Neutrophil (primary cell): ENCODE measurements at regions not wholly inside any gene's neighbourhood (a gene's known extent, or its start where the extent isn't known, plus 50 kb on each side); places are given as distances from the start of the nearest gene placed in this dataset.

ENCODE experiments used
- H3K27ac ChIP-seq: fragments of 200-600 bp; sonication (generic); 2 replicates; pipeline ENCODE4 v1.5.1; 2016; ENCODE audit warnings: mild to moderate bottlenecking, moderate library complexity
- H3K27me3 ChIP-seq: fragments of 200-600 bp; sonication (generic); 2 replicates; pipeline ENCODE4 v1.6.0; 2016; ENCODE audit warnings: mild to moderate bottlenecking
- H3K36me3 ChIP-seq: fragments of 200-600 bp; sonication (generic); 2 replicates; pipeline ENCODE4 v1.5.1; 2017
- H3K4me1 ChIP-seq, 2 experiments: fragments of 200-600 bp in 1 of 2; sonication (generic) in 1 of 2; 1 replicate in 1 of 2; 2 replicates in 1 of 2; pipeline versions ENCODE4 v1.5.1 to v1.6.1; 2013 to 2016; ENCODE audit warnings: low read depth in 1 of 2, low read length in 1 of 2, mild to moderate bottlenecking in 1 of 2, moderate library complexity in 1 of 2; ENCODE audit not compliant: control insufficient read depth in 1 of 2, insufficient read depth in 1 of 2
- H3K4me3 ChIP-seq, 2 experiments: fragments of 200-600 bp in 1 of 2; sonication (generic) in 1 of 2; 1 replicate in 1 of 2; 2 replicates in 1 of 2; pipeline ENCODE4 v1.5.1; 2013 to 2016; ENCODE audit warnings: low read depth in 1 of 2, low read length in 1 of 2, mild to moderate bottlenecking in 1 of 2, moderate library complexity in 1 of 2
- H3K9me3 ChIP-seq: fragments of 200-600 bp; sonication (generic); 2 replicates; pipeline ENCODE4 v1.5.1; 2016
- CTCF ChIP-seq: fragments of 200-600 bp; sonication (generic); IDR thresholded peaks from 2 replicates; pipeline ENCODE4 v1.5.1; 2016; ENCODE audit warnings: antibody characterized with exemption

- Histone ChIP-seq H3K4me3 (no peak overlapping the region), H3K36me3 (no peaks in the 10 kb centered on the region), H3K9me3 (no peaks in the 10 kb centered on the region), H3K4me1 (no peaks in the 10 kb centered on the region), H3K27me3 (peaks cover 12% of the 10 kb centered on the region), H3K27ac (no peak overlapping the region)
- no peak for TF ChIP-seq CTCF
Observed at GRCh38 chr11:134762248-134763029, 350.4 kb upstream of the B3GAT1 start.

- no peaks in the 10 kb centered on the region for H3K36me3 ChIP-seq
- H3K4me1 ChIP-seq, result no peaks in the 10 kb centered on the region
- no peak for TF ChIP-seq CTCF
- H3K27me3 ChIP-seq, result peaks cover 12% of the 10 kb centered on the region
- no peak overlapping the region for H3K4me3 ChIP-seq
- H3K9me3 ChIP-seq, result no peaks in the 10 kb centered on the region
- H3K27ac ChIP-seq, result no peak overlapping the region
Observed at GRCh38 chr11:134761926-134762247, 349.8 kb upstream of the B3GAT1 start.

- H3K9me3 ChIP-seq, result no peaks in the 10 kb centered on the region
- no peak overlapping the region for H3K4me3 ChIP-seq
- no peak for TF ChIP-seq CTCF
- no peaks in the 10 kb centered on the region for H3K36me3 ChIP-seq
- peaks cover 12% of the 10 kb centered on the region for H3K27me3 ChIP-seq
- H3K4me1 ChIP-seq, result no peaks in the 10 kb centered on the region
- no peak overlapping the region for H3K27ac ChIP-seq
Observed at GRCh38 chr11:134761386-134761785, 349.3 kb upstream of the B3GAT1 start.

- no peaks in the 10 kb centered on the region for H3K36me3 ChIP-seq
- no peak overlapping the region for H3K4me3 ChIP-seq
- peaks cover 12% of the 10 kb centered on the region for H3K27me3 ChIP-seq
- H3K9me3 ChIP-seq, result no peaks in the 10 kb centered on the region
- H3K4me1 ChIP-seq, result no peaks in the 10 kb centered on the region
- H3K27ac ChIP-seq, result no peak overlapping the region
- TF ChIP-seq CTCF, result no peak
Observed at GRCh38 chr11:134760957-134761356, 348.9 kb upstream of the B3GAT1 start.

- Histone ChIP-seq H3K27ac (no peak overlapping the region), H3K27me3 (peaks cover 12% of the 10 kb centered on the region), H3K4me1 (no peaks in the 10 kb centered on the region), H3K36me3 (no peaks in the 10 kb centered on the region), H3K9me3 (no peaks in the 10 kb centered on the region), H3K4me3 (no peak overlapping the region)
- no peak for TF ChIP-seq CTCF
Observed at GRCh38 chr11:134760299-134760698, 348.3 kb upstream of the B3GAT1 start.
